ENCODE measurements at regions not wholly inside any gene's neighbourhood (a gene's known extent, or its start where the extent isn't known, plus 50 kb on each side); places are given as distances from the start of the nearest gene placed in this dataset.

DNA sequence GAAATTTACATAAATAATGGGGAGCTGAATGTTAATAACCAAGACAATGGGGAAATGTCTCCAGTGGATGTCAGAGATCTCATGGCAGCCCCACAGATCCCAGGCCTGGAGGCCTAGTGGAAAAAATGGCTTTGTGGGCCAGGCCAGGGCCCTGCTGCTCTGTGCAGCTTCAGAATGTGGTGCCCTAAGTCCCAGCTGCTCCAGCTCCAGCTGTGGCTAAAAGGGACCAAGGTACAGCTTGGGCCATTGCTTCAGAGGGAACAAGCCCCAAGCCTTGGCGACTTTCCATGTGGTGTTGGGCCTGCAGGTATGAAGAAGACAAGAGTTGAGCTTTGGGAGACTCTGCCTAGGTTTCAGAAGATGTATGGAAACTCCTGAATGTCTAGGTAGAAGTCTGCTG lies 658.2 kb downstream of the NUP35 start:
- DNase-seq (ENCODE audit: low read depth, low spot score) = no peak
- no peaks in the 10 kb centered on the region for H3K9me3 ChIP-seq (ENCODE audit: control insufficient read depth in 1 of 2, insufficient read depth in 1 of 2, low read depth in 1 of 2, low read length in 2 of 2)
- ChIA-PET CTCF (no interaction called here), POLR2A (no interaction called here), RAD21 (ENCODE audit: low non-redundant PET in 1 of 2, low total read pairs in 2 of 2, uncharacterized antibody in 2 of 2, unreplicated experiment in 2 of 2) (no interaction called here)
- no peak overlapping the region for H3K9ac ChIP-seq (ENCODE audit: low read length)
- no peaks in the 10 kb centered on the region for H3K4me1 ChIP-seq (ENCODE audit: control insufficient read depth in 1 of 2, insufficient read depth in 2 of 2, low read length in 2 of 2)
- no peak overlapping the region for H3K27ac ChIP-seq (ENCODE audit: low read depth, low read length)
- H3K4me2 ChIP-seq (ENCODE audit: low read length) = no peak overlapping the region
- no peaks in the 10 kb centered on the region for H4K20me1 ChIP-seq (ENCODE audit: insufficient read depth)
- intact Hi-C loops (cut with micrococcal nuclease) = no loop called here
- H3K79me2 ChIP-seq (ENCODE audit: insufficient read depth, low read length) = no peaks in the 10 kb centered on the region
- H3K9me2 ChIP-seq (ENCODE audit: insufficient read depth) = peaks cover 4% of the 10 kb centered on the region; the same call in 1 of the 2 replicates
- H3K27me3 ChIP-seq (ENCODE audit: insufficient read depth, low read length) = no peaks in the 10 kb centered on the region
- no TSS peak for BruUV-seq (replicated peaks)
- TF ChIP-seq, protein P1, sequence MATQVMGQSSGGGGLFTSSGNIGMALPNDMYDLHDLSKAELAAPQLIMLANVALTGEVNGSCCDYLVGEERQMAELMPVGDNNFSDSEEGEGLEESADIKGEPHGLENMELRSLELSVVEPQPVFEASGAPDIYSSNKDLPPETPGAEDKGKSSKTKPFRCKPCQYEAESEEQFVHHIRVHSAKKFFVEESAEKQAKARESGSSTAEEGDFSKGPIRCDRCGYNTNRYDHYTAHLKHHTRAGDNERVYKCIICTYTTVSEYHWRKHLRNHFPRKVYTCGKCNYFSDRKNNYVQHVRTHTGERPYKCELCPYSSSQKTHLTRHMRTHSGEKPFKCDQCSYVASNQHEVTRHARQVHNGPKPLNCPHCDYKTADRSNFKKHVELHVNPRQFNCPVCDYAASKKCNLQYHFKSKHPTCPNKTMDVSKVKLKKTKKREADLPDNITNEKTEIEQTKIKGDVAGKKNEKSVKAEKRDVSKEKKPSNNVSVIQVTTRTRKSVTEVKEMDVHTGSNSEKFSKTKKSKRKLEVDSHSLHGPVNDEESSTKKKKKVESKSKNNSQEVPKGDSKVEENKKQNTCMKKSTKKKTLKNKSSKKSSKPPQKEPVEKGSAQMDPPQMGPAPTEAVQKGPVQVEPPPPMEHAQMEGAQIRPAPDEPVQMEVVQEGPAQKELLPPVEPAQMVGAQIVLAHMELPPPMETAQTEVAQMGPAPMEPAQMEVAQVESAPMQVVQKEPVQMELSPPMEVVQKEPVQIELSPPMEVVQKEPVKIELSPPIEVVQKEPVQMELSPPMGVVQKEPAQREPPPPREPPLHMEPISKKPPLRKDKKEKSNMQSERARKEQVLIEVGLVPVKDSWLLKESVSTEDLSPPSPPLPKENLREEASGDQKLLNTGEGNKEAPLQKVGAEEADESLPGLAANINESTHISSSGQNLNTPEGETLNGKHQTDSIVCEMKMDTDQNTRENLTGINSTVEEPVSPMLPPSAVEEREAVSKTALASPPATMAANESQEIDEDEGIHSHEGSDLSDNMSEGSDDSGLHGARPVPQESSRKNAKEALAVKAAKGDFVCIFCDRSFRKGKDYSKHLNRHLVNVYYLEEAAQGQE (IDR thresholded peaks at IDR 0.05; ENCODE audit: low read depth) = no peak
- no peak for TF ChIP-seq POLR2A (IDR thresholded peaks at IDR 0.05; ENCODE audit: borderline replicate concordance, extremely low read depth, insufficient read depth, insufficient read length)
- no peak for TF ChIP-seq SIN3A (IDR thresholded peaks at IDR 0.05; ENCODE audit: low read depth)
- no peak for TF ChIP-seq ZNF274 (IDR thresholded peaks at IDR 0.05; ENCODE audit: low read depth, low read length)
- no peak for TF ChIP-seq CBX3 (IDR thresholded peaks at IDR 0.05; ENCODE audit: low read depth)
- TF ChIP-seq EZH2 (IDR thresholded peaks at IDR 0.05) = no peak
- no peak for TF ChIP-seq FOSL1 (IDR thresholded peaks at IDR 0.05; ENCODE audit: low read depth)
- TF ChIP-seq YY1 (IDR thresholded peaks at IDR 0.05; ENCODE audit: extremely low read depth, insufficient replicate concordance, low read depth, low read length) = no peak
- TF ChIP-seq TCF7L2 (IDR thresholded peaks at IDR 0.05; ENCODE audit: borderline replicate concordance, extremely low read depth, insufficient read depth, insufficient read length) = no peak
- no peak for TF ChIP-seq POLR2AphosphoS5 (IDR thresholded peaks at IDR 0.05; ENCODE audit: low read depth, low read length)
- TF ChIP-seq SRF (IDR thresholded peaks at IDR 0.05; ENCODE audit: low read depth) = no peak
- no peak for TF ChIP-seq ZFX (IDR thresholded peaks at IDR 0.05)
- TF ChIP-seq, protein P2, sequence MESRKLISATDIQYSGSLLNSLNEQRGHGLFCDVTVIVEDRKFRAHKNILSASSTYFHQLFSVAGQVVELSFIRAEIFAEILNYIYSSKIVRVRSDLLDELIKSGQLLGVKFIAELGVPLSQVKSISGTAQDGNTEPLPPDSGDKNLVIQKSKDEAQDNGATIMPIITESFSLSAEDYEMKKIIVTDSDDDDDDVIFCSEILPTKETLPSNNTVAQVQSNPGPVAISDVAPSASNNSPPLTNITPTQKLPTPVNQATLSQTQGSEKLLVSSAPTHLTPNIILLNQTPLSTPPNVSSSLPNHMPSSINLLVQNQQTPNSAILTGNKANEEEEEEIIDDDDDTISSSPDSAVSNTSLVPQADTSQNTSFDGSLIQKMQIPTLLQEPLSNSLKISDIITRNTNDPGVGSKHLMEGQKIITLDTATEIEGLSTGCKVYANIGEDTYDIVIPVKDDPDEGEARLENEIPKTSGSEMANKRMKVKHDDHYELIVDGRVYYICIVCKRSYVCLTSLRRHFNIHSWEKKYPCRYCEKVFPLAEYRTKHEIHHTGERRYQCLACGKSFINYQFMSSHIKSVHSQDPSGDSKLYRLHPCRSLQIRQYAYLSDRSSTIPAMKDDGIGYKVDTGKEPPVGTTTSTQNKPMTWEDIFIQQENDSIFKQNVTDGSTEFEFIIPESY (IDR thresholded peaks at IDR 0.05; ENCODE audit: extremely low read depth, insufficient replicate concordance, low read length) = no peak
- no peak for TF ChIP-seq CEBPB (IDR thresholded peaks at IDR 0.05; ENCODE audit: low read depth)
- no peak for TF ChIP-seq EGR1 (IDR thresholded peaks at IDR 0.05; ENCODE audit: low read depth)
- TF ChIP-seq, protein P3, sequence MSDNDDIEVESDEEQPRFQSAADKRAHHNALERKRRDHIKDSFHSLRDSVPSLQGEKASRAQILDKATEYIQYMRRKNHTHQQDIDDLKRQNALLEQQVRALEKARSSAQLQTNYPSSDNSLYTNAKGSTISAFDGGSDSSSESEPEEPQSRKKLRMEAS (IDR thresholded peaks at IDR 0.05) = no peak
- TF ChIP-seq ELF1 (IDR thresholded peaks at IDR 0.05; ENCODE audit: borderline replicate concordance, low read depth) = no peak
- TF ChIP-seq, protein P4, sequence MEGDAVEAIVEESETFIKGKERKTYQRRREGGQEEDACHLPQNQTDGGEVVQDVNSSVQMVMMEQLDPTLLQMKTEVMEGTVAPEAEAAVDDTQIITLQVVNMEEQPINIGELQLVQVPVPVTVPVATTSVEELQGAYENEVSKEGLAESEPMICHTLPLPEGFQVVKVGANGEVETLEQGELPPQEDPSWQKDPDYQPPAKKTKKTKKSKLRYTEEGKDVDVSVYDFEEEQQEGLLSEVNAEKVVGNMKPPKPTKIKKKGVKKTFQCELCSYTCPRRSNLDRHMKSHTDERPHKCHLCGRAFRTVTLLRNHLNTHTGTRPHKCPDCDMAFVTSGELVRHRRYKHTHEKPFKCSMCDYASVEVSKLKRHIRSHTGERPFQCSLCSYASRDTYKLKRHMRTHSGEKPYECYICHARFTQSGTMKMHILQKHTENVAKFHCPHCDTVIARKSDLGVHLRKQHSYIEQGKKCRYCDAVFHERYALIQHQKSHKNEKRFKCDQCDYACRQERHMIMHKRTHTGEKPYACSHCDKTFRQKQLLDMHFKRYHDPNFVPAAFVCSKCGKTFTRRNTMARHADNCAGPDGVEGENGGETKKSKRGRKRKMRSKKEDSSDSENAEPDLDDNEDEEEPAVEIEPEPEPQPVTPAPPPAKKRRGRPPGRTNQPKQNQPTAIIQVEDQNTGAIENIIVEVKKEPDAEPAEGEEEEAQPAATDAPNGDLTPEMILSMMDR (IDR thresholded peaks at IDR 0.05 in 2 of 3, conservative IDR thresholded peaks at IDR 0.05 in 1 of 3; ENCODE audit: borderline replicate concordance in 1 of 3, insufficient read depth in 1 of 3, low read depth in 2 of 3, low read length in 2 of 3) = no peak
- no peak for TF ChIP-seq RAD21 (IDR thresholded peaks at IDR 0.05; ENCODE audit: low read depth)
- TF ChIP-seq, protein P5, sequence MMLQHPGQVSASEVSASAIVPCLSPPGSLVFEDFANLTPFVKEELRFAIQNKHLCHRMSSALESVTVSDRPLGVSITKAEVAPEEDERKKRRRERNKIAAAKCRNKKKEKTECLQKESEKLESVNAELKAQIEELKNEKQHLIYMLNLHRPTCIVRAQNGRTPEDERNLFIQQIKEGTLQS (IDR thresholded peaks at IDR 0.05) = no peak
- H3K4me3 ChIP-seq (replicated peaks in 1 of 2; ENCODE audit: low read depth in 1 of 2, low read length in 2 of 2) = no peak overlapping the region
- no peak overlapping the region for H2AFZ ChIP-seq (ENCODE audit: low read depth, low read length, poor library complexity, severe bottlenecking)
- no peak for ATAC-seq
- no peaks in the 10 kb centered on the region for H3K36me3 ChIP-seq (ENCODE audit: control insufficient read depth in 1 of 2, insufficient read depth in 2 of 2, low read length in 2 of 2)
